ENCODE measurements at regions not wholly inside any gene's neighbourhood (a gene's known extent, or its start where the extent isn't known, plus 50 kb on each side); places are given as distances from the start of the nearest gene placed in this dataset.

GRCh38 chr17:71966459-71967313 lies 154.1 kb upstream of the SOX9 start:
- no peak for DNase-seq

- DNase-seq = no peak
Measured at GRCh38 chr17:71969500-71969899, 151.3 kb upstream of the SOX9 start.

DNA sequence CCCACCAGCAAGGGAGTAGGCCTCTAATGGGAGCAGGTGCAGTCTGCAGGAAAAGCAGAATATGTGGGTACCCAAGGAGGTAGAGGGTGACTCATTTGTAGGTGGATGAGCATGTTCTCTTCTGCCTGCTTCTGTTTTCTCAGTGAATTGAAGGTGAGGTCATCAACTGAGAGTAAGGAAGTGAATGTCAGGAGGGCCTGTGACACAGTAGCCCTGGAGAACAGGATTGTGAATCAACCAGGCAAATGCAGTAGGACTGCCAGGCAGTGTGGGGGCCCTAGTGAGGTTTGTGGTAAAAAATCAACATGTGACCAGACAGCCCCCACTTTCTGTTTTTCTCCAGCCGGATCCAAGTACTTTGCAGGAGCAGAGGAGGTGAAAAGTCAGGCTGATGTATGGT lies 150.5 kb upstream of the SOX9 start:
- DNase-seq = no peak

DNA sequence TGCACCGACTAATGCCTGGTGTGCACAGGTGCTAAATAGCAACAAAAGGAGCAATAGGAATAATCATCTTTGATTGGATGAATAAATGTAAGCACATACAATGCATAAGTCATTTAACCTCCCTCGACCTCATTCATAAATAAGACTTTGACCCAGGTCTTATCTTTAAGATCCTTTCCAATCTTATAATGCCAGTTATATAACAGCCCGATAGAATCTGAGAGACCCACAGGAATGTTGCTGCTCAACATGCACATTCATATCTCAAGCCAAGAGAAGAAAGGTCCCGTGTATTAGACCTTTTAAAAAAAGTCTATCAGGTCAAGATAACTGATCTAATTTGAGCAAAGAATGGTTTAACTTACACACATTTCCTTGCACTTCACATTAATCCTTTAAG lies 146.8 kb upstream of the SOX9 start:
- no peak for DNase-seq

- no peak for DNase-seq
Measured at GRCh38 chr17:71975331-71975801, 145.5 kb upstream of the SOX9 start.

DNA sequence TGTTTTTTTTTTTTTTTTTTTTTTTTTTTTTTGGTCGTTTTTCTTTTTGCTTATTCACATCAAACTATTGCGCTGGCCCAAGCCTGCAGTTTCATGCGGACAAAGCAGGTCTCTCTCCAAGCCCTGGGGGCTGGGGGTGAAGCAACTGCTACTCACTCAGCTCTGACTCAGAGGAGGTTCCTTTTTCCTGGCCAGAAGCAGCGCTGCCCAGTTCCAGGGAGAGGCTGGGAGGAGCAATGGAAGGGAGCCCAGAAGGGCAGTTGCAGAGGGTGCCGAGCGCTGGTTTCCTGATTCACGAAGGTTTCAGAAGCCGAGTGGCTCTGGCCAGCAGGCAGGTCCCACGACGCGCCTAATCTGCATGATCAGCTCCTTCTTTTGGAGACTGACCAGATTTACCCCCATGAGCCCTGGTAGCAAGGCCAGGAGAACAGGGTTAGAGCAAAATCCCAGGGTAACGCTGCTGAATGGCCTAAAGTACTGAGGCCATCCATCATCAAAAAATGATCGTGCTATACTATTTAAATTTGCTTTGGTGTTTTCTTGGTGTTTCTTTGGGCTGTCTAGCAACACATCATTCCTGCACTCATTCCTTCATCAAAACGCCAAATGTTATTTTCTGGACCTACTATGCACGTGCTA lies 144.7 kb upstream of the SOX9 start:
- no peak for DNase-seq

- no peak for DNase-seq
Measured at GRCh38 chr17:71978435-71978834, 142.4 kb upstream of the SOX9 start.

GRCh38 chr17:71980171-71980570 lies 140.6 kb upstream of the SOX9 start:
- DNase-seq = no peak

DNA sequence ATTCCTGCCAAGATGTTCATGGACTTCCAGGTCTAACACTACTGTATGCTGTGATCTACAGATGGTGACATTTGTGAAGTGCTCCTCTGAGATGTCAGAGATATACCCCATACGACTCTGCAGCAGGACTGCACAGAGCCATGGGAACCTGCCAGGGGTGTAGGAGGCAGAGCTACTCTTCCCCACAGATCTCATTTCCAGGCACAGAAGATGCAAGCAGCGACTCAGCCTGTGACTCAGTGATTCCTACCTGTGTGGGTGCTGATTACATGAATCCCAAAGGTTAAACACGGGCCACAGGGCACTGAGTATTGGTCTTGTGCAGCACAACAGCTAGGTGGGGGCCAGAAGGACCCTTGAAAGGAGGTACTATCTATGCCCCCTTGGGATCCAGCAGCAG lies 137.0 kb upstream of the SOX9 start:
- DNase-seq = no peak

GRCh38 chr17:71985111-71986039 lies 135.4 kb upstream of the SOX9 start:
- no peak for DNase-seq

DNA sequence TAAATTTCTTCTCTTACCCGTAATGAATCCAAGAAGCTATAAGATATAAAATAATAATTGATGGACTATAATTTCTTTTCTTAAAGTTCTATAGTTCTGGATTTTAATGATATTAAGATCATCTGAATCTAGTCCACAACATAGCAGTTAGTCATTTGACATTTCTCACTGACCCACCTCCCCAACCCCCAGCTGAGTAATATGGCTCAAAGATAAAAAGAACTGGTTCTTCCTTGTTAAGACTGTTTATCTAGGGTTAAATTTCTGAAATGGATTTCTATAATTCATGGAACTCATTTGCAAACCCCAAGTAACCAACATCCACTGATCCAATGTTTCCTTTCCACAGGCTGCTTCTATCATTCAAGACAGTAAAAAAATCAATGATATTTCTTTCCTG lies 133.9 kb upstream of the SOX9 start:
- DNase-seq = no peak

DNA sequence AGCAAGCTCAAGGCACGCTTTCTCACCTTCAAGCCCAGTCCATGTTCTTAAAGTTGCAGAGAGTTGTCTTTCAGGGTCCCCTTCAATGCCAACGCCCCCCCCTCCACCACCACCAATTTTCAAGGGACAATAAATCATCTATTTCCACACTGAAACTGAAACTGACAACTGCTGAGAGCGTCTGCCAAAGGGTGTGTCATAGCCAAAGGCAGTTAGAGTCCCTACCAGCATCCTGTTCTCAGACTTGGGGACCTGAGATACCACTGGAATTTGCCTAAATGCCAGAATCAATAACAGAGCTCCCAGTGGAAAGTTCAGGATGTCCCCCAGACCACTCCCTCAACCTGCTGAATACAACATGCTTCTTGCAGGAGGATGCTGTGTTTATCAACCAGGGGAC lies 133.2 kb upstream of the SOX9 start:
- no peak for DNase-seq

DNA sequence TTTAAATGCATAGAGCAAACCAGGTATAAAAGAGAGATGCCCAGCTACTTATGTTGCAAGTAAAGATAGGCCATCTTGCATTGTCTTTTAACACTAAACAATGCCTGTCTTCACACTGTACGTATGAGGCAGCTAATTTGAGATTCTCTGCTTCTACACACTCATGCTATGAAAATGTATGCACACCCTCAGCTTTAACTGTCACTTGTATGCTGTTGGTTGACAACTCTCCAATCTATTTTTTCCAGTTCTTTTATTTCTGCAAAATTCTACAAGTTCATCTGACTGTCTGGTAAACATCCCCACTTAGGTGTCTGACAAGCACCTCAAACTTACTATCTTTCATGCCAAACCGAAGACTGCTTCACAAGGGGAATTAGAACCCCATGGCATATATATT lies 131.7 kb upstream of the SOX9 start:
- DNase-seq = no peak

- DNase-seq = no peak
Measured at GRCh38 chr17:71993363-71993762, 127.5 kb upstream of the SOX9 start.

DNA sequence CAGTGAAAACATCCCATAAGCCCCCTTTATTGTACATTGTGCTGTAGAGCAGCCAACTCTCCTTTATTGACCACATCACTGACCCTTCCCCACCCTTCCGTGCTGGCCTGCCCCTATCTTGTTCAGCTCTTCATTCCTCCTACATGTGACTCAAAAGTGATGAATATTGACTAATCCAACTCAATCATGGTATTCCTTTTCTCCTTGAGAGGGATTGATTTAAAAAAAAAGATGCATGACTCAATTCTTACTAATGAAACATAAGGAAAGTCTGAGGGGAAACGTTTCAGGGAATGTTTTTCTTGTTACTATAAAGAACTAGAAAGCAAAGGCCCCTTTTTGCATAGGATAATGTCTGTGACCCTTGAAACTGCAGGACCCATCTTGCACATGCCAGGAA lies 125.2 kb upstream of the SOX9 start:
- DNase-seq = no peak

- no peak for DNase-seq
Measured at GRCh38 chr17:72004011-72004427, 116.8 kb upstream of the SOX9 start.

DNA sequence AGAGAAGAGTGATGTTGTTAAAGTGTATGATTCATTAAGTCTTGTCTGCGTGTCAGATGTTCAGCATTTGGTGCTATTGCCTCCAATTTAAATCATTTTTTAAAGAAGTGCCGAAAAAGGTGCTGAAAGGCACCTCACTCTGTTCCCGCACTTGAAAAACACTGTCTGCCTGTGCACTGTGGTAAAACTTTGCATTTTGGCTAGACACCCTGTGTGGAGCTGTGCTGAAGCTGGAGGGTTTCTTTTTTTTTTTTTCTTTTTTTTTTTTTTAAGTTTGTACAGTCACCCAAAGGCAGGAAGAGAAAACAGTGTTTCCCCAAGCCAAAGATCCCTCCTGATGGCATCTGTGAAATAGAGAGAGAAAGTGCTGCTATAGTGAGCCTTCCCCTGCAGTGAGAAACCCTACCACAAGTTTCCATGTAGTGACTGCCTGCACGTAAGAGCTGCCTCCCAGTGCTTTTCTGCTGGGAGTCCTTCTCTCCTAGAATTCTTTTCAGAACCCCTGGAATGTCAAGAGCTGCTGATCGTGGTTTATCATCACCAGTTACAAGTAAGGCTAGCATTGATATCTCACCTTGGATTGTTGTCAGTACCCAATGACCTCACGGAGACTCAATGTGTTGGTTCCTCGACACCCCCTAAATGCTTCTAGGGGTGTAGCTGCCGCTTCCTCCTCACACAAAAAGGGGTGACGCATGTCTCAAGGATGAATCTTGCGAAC lies 116.0 kb upstream of the SOX9 start:
- no peak for DNase-seq

- DNase-seq = no peak
Measured at GRCh38 chr17:72005332-72006163, 115.3 kb upstream of the SOX9 start.

DNA sequence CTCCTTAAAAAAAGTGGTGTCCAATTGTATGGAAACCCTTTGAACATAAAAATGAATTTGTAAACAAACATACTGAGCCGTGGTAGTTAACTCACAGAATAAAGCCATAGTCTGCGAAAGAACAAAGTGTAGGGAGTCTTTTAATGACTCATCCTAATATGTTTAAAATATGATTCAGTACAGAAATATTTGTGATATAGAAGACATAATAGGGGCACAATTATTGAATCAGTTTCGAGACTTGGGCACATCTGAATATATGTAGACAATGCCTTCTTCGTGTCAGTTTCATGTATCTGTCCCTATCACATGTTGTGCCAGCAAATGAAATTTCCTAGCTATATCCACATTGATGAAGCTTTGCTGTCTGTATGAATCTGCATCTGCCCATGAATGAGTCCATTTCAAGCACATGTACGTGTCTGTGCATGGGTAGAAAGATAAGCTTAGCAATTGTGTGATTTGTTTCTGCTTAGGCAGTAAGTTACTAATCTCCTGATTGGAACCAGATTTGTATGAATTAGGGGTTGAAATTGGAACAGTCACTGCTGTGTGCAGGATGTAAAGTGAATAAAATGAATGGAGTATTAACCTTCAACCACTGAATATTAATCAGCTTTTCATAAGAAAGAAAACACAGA lies 112.5 kb upstream of the SOX9 start:
- DNase-seq = no peak

- DNase-seq = no peak
Measured at GRCh38 chr17:72011561-72011960, 109.3 kb upstream of the SOX9 start.

- no peak for DNase-seq
Measured at GRCh38 chr17:72021417-72022041, 99.3 kb upstream of the SOX9 start.

Data from NCI-H526 treated with DMSO at 0.1 percent for 48 hours (cell line).